Vagina (tissue), 2 donors: ENCODE measurements at regions not wholly inside any gene's neighbourhood (a gene's known extent, or its start where the extent isn't known, plus 50 kb on each side); places are given as distances from the start of the nearest gene placed in this dataset.

Experiments
- CTCF ChIP-seq, 3 experiments: fragments of 450-650 bp in 2 of 3; fragments of 200-600 bp in 1 of 3; sonication (generic) in 1 of 3; IDR thresholded peaks; one replicate each; pipeline ENCODE4 v1.5.1; 2017 to 2019; ENCODE audit warnings: antibody characterized with exemption in 3 of 3, mild to moderate bottlenecking in 2 of 3, moderate library complexity in 2 of 3
- POLR2A ChIP-seq, 2 donors: fragments of 450-650 bp; IDR thresholded peaks; one replicate each; pipeline ENCODE4 v1.6.1; 2017; ENCODE audit warnings: antibody characterized with exemption in 2 of 2, mild to moderate bottlenecking in 2 of 2, moderate library complexity in 2 of 2
- POLR2AphosphoS5 ChIP-seq, 2 donors: sonication (generic); formaldehyde crosslinking; IDR thresholded peaks; one replicate each; pipeline ENCODE4 v1.9.0; 2017; ENCODE audit warnings: antibody characterized with exemption in 2 of 2, mild to moderate bottlenecking in 2 of 2, low read depth in 1 of 2; ENCODE audit not compliant: insufficient read depth in 1 of 2

DNA sequence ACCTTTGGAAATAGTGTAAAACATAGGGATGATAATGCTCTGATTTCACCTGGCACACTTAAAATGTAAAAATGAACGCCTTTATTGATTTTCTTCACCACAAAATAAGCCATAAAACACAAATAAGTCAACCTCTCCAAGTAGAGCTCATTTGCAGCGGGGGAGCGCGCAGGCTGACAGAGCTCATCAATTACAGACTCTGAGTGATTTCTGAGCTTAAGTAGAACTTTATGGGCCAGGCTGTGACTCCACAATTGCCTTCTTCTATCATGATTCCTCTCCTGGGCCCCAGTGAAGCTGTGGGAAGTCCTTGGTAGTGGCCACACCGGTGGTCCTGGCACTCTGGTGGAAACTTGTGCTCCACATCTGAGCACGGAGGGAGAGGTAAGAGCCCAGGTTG is 789.0 kb upstream of the RAB6C start:
- TF ChIP-seq CTCF (IDR thresholded peaks at IDR 0.05) (no peak), POLR2A (IDR thresholded peaks at IDR 0.05) (no peak), POLR2AphosphoS5 (IDR thresholded peaks at IDR 0.05; ENCODE audit: insufficient read depth in 1 of 2, low read depth in 1 of 2) (no peak)
